ENCODE measurements at regions not wholly inside any gene's neighbourhood (a gene's known extent, or its start where the extent isn't known, plus 50 kb on each side); places are given as distances from the start of the nearest gene placed in this dataset.
A peak's percentile ranks its signal among the peaks of the same experiment; 100 is the strongest.

DNA sequence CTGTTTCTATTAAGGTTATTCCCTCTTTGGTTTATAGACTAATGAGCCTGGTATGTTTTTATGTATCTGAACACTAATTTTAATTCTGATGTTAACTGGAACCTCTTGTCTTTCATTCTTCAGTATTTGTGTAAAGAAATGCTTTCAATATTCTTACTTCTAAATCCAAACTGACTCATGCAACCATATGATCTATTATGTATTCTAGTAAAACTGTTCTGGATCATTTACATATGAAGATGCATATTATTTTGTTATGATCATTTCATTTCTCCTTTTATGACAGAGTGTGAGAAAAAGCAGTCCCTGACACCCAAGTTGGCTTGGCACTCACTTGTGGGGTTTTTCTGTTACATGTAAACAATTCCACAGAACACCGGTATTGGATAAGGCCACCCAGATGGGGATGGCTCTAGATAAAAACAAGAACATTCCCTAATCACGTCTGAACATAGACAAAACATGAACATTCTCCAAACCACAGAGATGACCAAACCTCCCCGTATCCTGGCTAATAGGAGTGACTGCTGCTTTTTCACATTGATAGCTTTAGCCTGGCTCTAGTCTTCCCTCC lies 72.2 kb upstream of the EPHB3 start:
- TF ChIP-seq POLR2A (IDR thresholded peaks at IDR 0.05), result no peak
- H3K27ac ChIP-seq, result no peak overlapping the region
- intact Hi-C loops (cut with DNase I), result no loop called here
- H3K27me3 ChIP-seq, result peaks cover 12% of the 10 kb centered on the region
- no peak overlapping the region for H3K4me3 ChIP-seq (replicated peaks in 1 of 3)
- no peaks in the 10 kb centered on the region for H3K36me3 ChIP-seq
- no peak for DNase-seq
- 57 to 65% methylated on average over 3 of the region's 3 CpGs for WGBS, 2 donors
- H3K4me1 ChIP-seq, result no peaks in the 10 kb centered on the region
- no peaks in the 10 kb centered on the region for H3K9me3 ChIP-seq

DNA sequence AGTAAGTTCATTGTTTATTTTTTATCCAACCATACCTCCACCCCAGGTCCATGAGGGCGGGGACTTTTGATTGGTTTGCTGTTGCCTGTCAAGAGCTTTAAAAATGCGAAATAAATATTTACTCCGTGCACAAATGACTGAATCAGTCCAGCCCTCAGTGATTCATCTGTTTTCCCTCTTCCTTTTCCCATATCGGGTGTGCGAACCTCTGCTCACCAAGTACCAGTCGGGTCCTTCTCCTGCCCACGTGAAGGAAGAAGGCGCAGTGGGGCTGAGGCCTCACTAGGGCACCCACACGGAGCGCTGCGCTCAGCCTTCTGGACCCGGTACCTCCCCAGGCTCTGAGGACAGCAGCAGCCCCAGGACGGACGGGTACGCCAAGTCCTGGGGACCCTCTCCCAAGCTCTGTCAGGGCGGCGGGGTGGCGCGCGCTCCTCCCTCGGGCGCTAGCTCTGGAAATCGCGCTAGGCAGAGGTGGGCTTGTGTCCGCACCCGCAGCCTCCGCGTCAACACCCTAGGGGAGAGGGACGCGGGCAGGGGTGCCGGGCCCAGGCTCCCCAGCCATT lies 70.5 kb upstream of the EPHB3 start:
- no peak for DNase-seq
- 25 to 29% methylated on average over 19 to 29 of the region's 31 CpGs for WGBS, 2 donors
- Histone ChIP-seq H3K27me3 (peaks cover 12% of the 10 kb centered on the region), H3K9me3 (no peaks in the 10 kb centered on the region), H3K27ac (no peak overlapping the region), H3K4me3 (replicated peaks in 1 of 3) (no peak overlapping the region), H3K4me1 (no peaks in the 10 kb centered on the region), H3K36me3 (no peaks in the 10 kb centered on the region)
- no peak for TF ChIP-seq POLR2A (IDR thresholded peaks at IDR 0.05)
- TF ChIP-seq, protein P1, sequence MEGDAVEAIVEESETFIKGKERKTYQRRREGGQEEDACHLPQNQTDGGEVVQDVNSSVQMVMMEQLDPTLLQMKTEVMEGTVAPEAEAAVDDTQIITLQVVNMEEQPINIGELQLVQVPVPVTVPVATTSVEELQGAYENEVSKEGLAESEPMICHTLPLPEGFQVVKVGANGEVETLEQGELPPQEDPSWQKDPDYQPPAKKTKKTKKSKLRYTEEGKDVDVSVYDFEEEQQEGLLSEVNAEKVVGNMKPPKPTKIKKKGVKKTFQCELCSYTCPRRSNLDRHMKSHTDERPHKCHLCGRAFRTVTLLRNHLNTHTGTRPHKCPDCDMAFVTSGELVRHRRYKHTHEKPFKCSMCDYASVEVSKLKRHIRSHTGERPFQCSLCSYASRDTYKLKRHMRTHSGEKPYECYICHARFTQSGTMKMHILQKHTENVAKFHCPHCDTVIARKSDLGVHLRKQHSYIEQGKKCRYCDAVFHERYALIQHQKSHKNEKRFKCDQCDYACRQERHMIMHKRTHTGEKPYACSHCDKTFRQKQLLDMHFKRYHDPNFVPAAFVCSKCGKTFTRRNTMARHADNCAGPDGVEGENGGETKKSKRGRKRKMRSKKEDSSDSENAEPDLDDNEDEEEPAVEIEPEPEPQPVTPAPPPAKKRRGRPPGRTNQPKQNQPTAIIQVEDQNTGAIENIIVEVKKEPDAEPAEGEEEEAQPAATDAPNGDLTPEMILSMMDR (IDR thresholded peaks at IDR 0.05), result no peak
- intact Hi-C loops (cut with DNase I), result no loop called here

DNA sequence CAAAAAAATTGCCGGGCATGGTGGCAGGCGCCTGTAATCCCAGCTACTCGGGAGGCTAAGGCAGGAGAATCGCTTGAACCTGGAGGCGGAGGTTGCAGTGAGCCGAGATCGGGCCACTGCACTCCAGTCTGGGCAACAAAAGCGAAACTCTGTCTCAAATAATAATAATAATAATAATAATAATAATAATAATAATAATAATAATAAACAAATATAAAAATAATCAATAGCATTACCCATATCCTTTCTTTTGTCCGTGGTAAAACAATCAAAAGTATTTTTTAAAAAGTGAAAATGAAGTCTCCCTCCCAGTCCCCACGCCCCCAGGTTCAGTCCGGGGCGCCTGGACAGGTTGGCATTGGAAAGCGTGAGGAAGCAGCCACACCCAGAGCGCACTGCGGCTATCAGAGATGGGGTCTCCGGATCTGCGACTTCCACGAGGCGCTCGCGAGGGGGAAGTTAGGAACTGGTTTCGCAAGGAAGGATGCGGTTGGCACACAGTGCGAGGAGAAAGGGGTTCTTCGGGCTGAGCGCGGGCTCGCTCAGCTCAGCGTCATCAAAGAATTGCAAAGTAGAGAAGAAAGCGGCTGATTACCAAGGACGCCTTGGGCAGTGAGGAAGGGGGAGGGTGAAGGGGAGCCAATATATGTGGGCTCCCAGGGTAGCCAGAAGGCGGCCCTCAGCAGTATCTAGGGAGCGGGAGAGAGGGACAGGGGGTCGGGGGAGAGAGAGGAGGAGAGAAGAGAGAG lies 69.5 kb upstream of the EPHB3 start:
- Histone ChIP-seq H3K4me3 (replicated peaks in 1 of 3) (no peak overlapping the region), H3K27me3 (peaks cover 12% of the 10 kb centered on the region), H3K4me1 (no peaks in the 10 kb centered on the region), H3K9me3 (no peaks in the 10 kb centered on the region), H3K27ac (no peak overlapping the region), H3K36me3 (no peaks in the 10 kb centered on the region)
- DNase-seq, result peak in 1 of 2 donors; percentile 8
- intact Hi-C loops (cut with DNase I), result no loop called here
- TF ChIP-seq, protein P1 (IDR thresholded peaks at IDR 0.05), result no peak
- no peak for TF ChIP-seq POLR2A (IDR thresholded peaks at IDR 0.05)
- 24 to 29% methylated on average over 34 of the region's 34 CpGs for WGBS, 2 donors

DNA sequence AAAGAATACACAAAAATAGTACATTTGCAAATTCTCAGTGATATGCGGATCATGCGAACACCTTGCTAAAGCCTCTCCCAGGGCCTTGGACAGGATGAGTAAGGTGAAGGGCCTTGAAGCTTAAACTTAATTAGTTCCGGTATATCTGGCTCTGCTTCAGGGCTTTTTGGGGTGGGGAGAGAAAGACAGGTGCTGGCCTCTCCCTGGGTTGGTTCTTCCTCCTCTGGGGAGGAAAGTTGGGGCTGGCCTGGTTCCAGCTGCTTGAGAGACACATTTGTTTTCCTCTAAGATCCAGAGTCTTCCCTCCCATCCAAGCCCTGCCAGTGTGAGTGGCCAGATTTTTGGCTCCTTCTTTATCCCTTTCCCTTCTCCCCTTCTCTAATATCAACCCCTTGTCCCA lies 64.7 kb upstream of the EPHB3 start:
- Histone ChIP-seq H3K27me3 (peaks cover 6% of the 10 kb centered on the region), H3K27ac (no peak overlapping the region), H3K36me3 (no peaks in the 10 kb centered on the region), H3K4me1 (no peaks in the 10 kb centered on the region), H3K9me3 (no peaks in the 10 kb centered on the region), H3K4me3 (replicated peaks in 1 of 3) (no peak overlapping the region)
- WGBS, 2 donors, result 90 to 95% methylated on average over 3 of the region's 3 CpGs
- intact Hi-C loops (cut with DNase I), result no loop called here
- no peak for DNase-seq
- no peak for TF ChIP-seq POLR2A (IDR thresholded peaks at IDR 0.05)
- TF ChIP-seq, protein P1 (IDR thresholded peaks at IDR 0.05), result no peak

DNA sequence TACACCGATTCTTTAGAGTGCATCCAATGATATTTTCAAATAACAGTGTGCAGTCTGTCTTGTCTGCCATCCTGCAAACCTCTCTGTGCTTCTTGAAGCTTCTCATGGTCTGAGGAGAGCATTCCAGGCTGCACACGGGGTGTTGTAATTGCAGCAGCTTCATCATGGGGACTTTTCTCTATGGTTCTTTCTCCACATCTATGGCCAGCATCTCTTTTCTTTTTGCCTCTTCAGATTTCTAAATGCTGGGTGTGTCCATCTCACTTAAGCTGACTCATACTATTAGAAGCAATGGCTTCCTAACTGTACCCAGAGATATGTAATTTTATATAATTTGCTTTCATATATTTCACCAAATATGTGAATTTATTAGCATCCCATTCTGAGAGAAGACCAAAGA lies 63.8 kb upstream of the EPHB3 start:
- DNase-seq, result no peak
- H3K4me1 ChIP-seq, result no peaks in the 10 kb centered on the region
- H3K36me3 ChIP-seq, result no peaks in the 10 kb centered on the region
- WGBS, 2 donors, result 55 to 69% methylated on average over 2 of the region's 2 CpGs
- TF ChIP-seq, protein P1 (IDR thresholded peaks at IDR 0.05), result no peak
- no peak for TF ChIP-seq POLR2A (IDR thresholded peaks at IDR 0.05)
- H3K27ac ChIP-seq, result no peak overlapping the region
- intact Hi-C loops (cut with DNase I), result no loop called here
- H3K9me3 ChIP-seq, result no peaks in the 10 kb centered on the region
- H3K4me3 ChIP-seq (replicated peaks in 1 of 3), result no peak overlapping the region
- H3K27me3 ChIP-seq, result no peaks in the 10 kb centered on the region

All from thyroid gland (tissue), 4 donors.